ENCODE measurements at regions not wholly inside any gene's neighbourhood (a gene's known extent, or its start where the extent isn't known, plus 50 kb on each side); places are given as distances from the start of the nearest gene placed in this dataset.
"Not testable (repeated sequence)": the region's sequence is repeated elsewhere in the genome, so short reads cannot be mapped to it uniquely, and the experiment has no call there.

DNA sequence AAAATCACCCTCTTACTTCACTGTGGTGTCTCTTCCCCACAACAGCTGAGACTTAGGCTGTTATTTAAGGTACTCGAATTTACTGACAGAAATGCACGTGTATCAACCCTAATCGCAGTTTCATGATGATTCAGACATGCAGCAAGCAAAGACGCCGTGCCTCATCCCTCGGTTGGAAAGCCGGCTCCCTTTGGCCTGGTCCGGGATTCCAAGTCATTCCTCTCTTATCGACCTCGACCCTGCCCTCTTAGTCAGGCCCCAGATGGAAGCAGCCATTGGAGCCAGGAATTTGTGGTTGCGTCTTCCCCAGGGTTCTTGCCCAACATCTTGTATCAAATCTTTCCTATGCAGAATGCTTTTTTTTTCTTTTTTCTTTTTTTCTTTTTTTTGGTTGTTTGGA, 229.5 kb downstream of the GATA3 start:
- no peak for DNase-seq

DNA sequence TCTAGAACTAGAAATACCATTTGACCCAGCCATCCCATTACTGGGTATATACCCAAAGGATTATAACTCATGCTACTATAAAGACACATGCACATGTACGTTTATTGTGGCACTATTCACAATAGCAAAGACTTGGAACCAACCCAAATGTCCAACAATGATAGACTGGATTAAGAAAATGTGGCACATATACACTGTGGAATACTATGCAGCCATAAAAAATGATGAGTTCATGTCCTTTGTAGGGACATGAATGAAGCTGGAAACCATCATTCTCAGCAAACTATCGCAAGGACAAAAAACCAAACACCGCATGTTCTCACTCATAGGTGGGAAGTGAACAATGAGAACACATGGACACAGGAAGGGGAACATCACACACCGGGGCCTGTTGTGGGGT, 231.5 kb downstream of the GATA3 start:
- not testable (repeated sequence) for DNase-seq

DNA sequence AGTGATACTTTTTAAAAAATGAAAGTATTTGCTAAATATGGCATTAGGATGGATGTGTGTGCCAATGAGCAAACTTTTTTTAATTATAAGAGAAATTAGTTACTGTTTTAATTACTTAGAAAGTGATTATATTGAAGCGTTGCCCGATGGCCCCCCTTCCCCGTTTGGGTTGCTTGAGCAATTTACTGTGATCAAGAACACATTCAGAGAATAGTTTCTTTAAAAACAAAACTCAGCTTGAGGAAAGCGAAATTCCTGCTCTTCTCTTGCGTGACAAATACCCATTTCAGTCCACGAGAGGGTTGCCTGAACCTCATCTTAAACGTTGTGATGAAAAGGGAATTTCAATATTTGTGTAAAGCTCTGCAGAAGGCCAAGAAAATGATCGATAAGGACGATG, 234.1 kb downstream of the GATA3 start:
- no peak for DNase-seq

DNA sequence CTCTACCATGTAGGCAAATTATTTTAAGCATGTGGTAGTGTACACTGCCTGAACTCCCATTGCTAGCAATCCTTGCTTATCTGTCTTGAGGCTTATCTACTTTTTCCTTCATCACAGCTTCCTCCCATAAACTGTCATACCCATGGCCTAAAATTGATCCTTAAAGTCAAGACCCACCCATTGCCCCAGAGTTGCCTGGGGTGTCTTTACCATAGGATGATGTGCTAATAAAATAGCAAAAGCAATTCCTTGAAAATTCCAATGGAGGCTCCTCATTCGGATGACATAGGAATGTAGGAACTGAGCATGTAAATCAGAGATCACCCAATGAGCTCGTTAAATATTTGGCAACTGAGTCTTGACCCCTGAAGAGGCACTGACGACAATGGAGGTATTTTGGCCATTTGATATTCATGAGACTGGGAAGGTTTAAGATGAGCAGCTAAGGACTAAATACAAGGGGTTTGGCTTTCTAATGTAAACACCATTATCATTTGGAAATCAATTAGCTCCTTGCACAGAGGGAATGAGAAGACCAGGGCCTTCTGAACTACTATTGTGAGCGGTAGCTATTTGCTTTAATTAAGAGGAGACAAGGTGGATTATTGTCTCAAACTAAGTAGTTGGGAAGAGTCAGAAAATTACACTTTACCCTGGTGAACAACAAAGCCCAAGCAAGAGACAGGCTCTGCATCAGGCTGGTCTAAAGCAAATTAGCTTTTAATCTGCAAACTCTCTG, 234.9 kb downstream of the GATA3 start:
- no peak for DNase-seq

DNA sequence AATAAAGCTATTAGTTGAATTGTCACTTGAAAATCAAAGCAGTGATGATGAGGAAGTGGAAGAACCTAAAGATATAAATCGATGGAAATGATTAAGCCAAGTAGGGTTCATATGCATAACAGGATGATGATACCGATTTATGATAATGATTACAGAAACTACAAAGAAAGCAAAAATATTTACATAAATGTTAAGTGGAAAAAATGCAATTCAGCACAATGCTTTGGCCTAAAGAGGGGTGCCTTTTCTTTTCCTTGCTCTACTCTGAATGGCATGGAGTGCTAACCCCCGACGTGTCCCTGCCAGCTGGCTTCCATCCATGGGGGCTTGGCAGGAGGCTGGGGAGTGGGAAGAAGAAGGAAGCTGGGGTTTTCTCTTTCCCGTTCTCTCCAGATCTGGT, 240.3 kb downstream of the GATA3 start:
- no peak for DNase-seq

DNA sequence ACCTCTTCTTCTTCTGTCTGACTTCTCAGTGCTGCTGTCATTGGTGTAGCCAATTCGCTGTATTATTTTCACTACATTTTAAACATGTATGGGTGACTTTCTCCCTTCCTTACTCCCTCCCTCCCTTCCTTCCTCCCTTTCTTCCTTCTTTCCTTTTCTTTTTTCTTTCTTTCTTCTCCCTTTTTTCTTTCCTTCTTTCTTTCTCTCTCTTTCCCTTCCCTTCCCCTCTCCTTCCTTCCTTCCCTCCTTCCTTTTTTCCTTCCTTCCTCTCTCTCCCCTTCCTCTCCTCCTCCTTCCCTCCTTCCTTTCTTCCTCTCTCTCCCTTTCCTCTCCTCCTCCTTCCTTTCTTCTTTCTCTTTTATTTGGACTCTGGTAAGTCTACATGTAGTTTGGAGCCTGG, 240.8 kb downstream of the GATA3 start:
- no peak for DNase-seq

DNA sequence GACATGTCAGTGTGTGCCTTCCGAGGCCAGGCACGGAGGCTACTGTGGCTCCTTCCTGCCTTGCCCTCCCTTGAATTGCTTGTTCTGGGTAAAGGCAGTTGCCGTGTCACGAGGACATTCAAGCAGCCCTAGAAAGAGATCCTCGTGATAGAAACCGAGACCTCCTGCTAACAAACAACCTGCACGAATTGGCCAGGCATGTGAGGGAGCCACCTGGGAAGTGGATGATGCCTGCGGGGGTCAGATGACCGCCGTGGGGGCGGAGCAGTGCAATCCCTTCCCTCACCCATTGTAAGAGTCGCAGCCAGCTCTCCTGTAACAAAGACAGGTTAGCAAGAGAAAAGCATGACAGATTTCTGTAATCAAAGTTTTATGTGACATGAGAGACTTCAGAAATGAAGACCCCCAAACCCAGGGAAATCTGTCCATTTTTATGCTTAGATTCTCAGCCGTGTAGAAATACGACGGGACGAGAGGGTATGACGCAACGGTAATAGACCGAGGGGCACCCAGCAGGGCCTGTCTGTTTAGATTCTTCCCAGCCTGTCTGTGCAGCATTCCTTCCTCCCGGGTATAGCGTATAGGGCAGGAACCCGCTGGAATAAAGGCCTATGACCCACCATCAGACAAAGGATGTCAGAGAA, 241.7 kb downstream of the GATA3 start:
- DNase-seq: no peak

DNA sequence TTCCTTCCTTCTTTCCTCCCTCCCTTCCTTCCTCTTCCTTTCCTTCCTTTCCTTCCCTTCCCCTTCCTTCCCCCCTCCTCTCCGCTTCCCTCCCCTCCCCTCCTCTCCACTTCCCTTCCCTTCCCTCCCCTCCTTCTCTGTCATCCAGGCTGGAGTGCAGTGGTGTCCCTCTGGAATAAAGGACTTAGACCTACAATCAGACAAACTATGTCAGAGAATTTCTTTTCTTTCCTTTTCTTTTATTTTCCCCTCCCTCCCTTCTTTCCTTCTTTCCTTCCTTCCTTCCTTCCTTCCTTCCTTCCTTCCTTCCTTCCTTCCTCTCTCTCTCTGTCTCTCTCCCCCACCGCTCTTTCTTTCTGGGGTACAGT, 242.2 kb downstream of the GATA3 start:
- no peak for DNase-seq

DNA sequence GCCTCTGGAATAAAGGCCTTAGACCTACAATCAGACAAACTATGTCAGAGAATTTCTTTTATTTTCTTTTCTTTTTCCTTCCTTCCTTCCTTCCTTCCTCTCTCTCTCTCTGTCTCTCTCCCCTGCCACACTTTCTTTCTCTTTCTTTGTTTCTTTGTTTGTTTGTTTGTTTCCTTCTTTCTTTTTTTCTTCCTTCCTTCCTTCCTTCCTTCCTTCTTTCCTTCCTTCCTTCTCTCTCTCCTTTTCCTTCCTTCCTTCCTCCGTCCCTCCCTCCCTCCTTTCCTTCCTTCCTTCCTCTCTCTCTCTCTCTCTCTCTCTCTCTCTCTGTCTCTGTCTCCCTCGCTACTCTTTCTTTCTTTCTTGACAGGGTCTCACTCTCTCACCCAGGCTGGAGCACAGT, 242.6 kb downstream of the GATA3 start:
- DNase-seq: no peak

DNA sequence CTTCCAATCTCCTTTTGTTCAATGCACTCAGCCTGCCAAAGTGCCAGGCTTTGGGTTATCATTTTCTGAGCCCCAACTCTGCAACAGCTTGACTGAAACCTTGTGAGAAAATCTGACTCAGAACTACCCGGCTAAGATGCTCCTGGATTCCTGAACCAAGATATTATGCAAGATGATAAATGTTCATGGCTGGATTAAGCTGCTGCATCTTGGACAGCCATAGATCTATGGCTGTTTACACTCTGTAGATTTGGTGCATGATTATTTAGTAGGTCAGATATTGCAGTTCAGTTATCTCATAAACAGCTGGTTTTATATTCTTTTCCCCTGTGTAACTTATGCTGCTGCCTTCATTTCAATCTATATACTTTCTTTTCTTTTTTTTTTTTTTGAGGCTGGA, 243.5 kb downstream of the GATA3 start:
- no peak for DNase-seq

DNA sequence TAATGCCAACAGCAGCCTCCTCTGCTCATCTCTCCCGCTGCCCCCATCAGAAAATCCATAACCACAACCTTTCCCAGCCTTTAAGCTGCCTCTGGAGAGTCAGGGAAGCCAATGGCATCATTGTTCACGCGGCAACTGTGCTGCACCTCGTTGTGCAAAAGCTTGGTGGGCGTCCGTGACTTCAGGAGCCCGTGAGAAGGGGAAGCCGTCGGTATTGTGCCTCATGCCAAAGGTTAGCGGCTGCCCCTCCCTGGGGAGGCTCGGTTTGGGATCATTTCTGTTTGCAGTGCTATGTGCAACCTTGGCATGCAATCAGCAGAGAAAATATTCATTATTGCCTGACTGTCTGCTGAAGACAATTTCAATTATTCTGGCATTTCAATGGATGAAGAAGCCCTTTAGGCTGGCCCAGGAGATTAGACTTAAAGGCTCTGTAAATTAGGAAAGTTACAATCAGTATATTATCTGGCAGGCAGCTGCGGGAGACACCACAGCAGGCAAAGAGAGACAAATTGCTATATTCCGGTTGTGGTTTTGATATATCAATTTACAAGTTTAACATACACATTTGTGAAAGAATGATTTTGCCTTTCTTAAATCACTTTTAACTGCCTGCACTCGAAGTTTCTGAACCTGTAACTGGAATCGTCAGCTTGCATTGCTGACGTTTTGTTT, 244.5 kb downstream of the GATA3 start:
- no peak for DNase-seq

DNA sequence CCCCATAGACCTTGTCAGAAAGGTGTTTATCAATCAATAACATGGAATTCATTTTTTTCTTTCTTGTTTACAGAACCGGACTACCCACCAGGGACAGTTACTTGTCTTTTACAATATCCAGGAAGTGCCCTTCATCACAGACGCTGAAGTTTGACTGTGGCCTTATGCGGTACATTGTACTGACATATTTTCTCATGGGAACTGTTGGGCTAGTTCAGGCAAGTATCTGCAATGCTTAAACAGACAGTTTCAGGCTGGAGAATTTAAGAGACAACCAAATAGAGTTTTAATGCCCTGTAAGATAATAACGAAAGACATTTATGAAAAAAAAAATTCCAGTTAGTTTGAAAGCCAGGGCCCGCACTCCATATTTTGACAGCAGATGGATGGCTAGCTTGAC, 246.4 kb downstream of the GATA3 start:
- DNase-seq: no peak

DNA sequence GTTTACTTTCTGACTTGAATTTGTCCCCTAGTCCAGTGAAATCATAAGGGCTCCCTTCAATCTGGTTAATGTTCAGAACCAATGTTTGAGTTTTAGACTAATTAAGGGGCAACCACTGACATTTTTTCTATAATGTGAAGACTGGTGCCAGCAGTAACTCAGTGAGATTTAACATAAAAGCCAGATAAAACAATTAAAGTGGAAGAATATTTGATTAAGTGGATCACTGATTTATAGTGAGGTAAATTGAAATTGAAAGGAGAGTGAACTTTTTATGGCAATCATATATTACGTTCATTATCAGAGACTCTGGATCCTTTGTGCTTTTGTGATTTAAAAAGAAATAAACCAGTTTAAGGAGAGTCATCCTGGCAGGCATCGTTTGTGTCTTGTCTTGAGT, 246.8 kb downstream of the GATA3 start:
- DNase-seq: no peak

DNA sequence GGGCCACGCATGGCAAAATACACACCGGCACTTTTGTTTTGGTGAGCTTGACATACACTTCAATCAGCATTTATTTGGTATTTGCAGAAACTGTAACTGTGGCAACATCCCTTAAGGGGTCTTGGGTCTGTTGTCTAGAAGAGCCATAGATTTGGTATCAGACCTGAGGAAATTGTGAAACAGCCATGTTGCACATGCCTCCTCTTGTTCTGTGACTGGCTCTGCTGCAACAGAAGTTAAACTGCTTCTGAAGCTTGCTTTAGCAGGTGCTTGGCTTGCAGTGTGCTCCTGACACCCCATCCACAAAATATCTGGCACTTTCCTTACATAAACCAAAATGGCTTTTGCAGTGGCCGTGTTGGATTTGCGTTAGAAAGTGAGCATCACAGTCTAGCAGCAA, 247.3 kb downstream of the GATA3 start:
- no peak for DNase-seq

DNA sequence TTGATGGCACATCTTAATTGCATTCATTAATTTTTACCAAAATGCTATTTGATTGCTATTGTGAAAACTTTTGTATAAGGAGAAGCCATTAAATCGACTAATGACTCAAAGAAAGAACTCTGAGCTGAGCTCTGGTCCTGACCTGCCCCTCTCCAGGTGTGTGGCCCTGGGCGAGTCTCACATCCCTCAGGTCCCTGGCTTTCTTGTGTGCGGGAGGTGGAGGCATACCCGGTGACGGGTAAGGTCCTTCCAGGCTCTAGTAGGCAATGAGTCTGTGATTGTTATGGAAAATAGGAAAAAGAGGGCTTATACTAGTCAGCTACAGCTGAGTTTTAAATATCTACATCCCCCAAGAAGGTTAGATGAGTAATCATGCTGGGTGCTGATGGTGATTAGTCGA, 248.1 kb downstream of the GATA3 start:
- no peak for DNase-seq

DNA sequence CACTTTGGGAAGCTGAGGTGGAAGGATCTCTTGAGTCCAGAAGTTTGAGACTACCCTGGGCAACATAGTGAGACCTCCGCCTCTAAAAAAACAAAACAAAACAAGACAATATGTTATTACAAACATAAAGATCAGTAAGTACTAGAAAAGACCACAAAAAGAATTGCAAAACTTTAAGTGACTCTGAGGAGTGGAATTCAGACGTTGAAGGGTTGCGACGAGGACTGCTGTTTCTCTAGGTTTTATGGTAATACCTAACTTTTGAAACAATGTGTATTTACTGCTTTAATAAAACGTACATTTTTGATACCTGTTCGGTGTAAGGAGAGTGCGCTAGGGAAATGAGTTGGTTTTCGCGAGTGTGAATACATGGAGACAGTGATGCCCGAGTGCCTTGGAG, 250.4 kb downstream of the GATA3 start:
- no peak for DNase-seq

DNA sequence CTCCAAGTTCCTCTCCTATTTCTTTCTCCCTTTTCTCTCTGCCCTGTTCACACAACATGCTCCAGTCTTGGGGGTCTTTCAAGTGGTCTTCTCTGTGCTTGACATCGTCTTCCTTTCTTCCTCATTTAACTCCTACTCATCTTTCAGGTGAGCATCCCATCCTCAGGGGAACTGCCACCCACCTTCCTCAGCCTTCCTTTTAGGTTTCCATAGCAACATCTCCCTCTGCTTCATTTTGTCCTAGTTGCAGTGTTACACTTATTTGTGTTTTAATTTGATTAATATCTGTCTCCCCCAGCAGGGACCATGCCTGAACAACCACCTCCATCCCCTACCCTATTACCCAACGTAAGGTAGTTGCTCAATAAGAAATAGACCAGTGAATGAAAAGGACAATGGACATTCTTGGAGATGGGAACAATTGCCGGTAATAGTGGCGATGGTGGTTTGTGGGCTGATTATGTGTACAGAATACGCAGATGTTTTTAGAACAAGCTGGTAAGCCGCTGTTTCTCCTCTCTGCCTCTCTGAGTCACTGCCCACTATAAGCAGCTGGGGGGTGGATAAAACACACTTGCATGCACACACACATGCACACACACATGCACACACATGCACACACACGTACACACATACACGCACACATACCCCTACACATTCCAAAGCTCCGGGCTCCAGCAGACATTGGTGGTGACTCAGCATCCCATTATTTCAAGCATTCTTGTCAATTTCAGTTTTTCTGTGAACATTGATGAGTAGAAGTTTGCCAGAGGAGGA, 251.6 kb downstream of the GATA3 start:
- DNase-seq: no peak

DNA sequence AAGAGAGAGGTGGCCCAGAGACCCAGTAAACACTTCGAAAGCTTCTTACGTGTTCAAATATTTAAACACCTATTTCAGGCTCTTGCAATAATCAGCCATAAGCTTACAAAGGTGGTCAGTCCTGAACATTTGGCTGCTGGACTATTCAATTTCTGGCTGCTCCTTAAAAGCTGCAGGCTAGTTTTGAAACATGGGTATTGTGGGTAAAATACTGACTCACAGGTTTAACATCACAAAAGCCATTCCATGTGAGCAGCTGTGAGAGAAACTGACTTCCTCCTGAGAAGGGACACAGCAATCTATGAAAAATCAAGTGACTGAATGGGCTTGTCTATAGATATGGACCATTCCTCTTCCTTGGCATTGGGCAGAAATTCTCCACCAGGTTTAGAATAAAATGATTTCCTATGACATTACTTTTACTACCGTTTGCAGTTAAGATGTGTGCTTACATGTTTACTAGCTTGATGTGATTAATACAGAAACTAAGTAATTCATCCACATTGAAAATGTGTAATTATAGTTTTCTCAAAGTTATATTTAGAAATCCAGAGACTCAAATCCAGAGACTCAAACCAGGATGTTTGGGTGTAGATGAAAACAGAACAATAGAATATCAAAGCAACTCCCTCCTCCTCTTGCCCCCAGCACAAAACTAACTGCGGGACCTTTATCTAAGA, 252.3 kb downstream of the GATA3 start:
- DNase-seq: no peak

DNA sequence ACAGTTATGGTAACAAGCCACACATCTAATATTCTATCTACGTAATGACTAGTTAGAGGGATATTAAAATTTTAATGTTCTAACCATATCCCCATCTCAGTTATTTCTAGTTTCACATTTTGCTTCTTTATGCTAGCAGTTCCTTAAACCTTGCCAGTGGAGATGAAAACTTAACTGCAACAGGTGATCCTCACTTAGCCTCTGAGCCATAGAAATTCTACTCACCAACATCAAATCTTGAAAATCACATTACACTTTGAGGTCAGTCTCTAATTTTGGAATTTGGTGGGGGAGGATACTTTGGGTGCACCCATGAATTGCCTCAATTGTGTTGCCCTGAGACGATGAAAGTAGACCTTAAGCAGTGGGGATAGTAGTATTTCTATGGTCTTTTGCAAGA, 256.4 kb downstream of the GATA3 start:
- no peak for DNase-seq

DNA sequence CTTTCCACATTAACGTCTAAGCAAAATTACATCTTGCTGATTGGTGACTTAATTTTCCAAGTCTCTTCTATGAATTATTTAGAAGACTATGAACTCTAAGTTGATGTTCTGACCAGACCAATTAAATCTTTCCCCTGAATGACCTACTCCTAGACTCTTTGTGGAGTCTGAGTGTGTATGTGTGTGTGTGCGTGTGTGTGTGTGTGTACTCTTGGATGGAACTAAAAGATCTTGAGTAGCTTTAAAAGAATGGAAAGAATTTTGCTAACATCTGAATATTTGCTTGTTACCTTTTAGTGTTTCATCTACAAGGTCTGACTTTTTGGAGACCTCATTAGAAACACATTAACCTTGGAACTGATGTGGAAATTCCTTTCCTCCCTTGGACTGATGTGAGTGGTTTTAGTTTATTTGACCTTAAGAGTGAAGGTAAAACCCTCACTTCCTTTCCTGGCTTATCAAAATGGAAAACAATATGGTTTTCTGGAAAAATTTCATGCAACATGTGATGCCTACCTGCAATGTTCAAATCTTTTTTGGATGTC, 257.1 kb downstream of the GATA3 start:
- DNase-seq: no peak

DNA sequence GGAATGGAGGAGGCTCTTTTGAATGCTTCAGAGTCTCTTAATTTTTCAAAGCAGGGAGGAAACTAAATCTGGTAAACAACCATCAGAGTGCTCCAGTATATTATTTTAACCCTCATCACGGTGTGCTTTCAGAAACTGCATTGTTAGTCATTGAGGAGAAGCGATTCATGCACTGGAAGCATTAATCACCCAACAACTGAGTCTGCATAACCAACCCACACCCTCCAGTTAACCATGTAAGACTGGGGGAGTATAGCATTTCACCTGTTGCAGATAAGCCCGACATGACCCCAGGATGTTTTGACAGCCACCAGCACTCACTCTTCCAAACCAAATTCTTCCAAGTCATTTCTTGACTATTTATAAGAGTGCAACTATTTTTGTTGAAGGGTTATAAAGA, 257.6 kb downstream of the GATA3 start:
- DNase-seq: no peak

DNA sequence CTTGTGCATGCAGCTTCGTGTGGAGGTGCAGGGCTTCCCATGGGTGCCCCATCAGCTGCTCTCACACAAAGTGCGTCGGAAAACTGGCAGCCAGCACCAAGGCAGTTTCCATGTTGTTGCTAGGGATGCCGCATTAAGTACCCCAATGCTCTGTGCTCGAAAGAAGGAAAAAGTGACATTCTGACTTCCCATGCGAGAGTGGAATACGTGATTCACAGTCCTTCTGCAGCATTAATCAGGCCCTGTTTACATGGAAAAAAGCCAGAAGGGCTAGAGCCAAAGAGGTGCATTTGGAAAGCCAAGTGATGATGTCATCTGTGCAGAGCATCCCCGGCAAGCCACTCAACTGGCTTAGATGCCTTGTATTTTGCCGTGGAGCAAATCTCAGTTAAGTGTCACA, 258.3 kb downstream of the GATA3 start:
- DNase-seq: no peak

DNA sequence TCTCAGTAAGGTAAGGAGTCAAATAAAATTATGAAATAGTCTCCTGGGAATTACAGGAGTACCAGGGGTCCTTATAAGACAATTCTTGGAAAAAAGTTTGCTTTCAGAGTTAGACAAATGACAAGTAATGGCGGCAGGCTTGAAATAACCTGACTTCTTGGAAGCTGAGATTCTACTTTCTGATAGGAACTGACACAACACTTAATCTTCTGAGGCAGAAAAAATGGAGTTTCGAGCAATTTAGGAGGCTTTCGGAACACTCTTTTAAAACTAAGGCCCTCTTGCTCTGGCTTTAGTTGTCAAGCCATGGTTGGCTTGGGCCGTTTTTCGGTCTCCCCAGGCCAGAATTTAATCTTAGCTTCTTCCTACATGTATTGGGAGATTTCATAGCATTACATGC, 260.0 kb downstream of the GATA3 start:
- no peak for DNase-seq

Data from stimulated activated CD4-positive, alpha-beta T cell treated with anti-CD3 and anti-CD28 coated beads, Interleukin-2, amount 100 ng/mL, for 24 hours (primary cell).